ENCODE measurements at regions not wholly inside any gene's neighbourhood (a gene's known extent, or its start where the extent isn't known, plus 50 kb on each side); places are given as distances from the start of the nearest gene placed in this dataset.

DNA sequence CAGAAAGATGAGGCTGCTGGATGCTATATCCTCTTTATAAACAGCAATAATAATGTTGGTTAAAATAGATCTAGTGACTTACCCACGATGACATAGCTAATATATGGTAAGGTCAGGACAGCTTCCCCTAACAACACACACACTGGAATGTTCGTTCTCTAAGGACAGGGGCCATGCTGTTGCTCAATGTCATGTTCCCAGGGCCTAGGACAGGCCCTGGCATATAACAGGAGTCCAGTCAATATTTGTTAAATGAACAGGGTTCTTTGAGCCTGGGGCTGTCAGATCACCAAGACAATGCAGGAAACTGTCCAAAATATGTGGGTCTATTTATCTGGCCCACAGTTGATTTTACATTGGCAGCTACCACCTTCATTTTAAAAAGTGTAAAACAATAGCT is 207.1 kb upstream of the MEX3C start:
- TF ChIP-seq CTCF (IDR thresholded peaks at IDR 0.05; ENCODE audit: low read depth, low read length, poor library complexity, severe bottlenecking) (no peak), EZH2phosphoT487 (IDR thresholded peaks at IDR 0.05; ENCODE audit: borderline replicate concordance, low read length) (no peak)

All from DOHH2 (cell line).